ENCODE measurements at regions not wholly inside any gene's neighbourhood (a gene's known extent, or its start where the extent isn't known, plus 50 kb on each side); places are given as distances from the start of the nearest gene placed in this dataset.

DNA sequence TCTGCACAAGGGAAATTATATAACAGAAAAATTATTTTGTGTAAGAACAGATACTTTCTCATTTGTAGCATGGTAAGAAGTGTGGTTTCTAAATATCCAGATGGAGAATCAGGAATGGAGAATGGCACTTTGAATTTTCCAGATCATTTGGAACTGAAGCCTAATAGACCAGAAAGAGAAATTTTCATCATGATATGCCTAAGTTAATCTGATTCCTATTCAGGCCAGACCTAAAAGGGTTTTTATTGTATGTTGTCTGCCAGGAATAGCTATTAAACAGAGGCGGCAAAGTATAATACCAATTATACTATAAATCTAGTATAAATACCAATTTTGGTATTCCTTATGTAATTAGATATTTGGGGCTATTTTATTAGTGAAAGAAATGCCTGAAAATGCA, 382.7 kb upstream of the FAR2 start:
- Histone ChIP-seq H4K8ac (ENCODE audit: low read depth, low read length) (no peak overlapping the region), H2BK5ac (ENCODE audit: low read length) (no peak overlapping the region), H3K79me2 (ENCODE audit: control insufficient read depth, insufficient read depth, low read length) (no peaks in the 10 kb centered on the region), H3K27ac (ENCODE audit: low read depth, low read length) (no peak overlapping the region), H3K4me3 (ENCODE audit: low read length) (no peak overlapping the region), H3K23ac (ENCODE audit: low read length) (no peak overlapping the region), H3K36me3 (ENCODE audit: control insufficient read depth, insufficient read depth, low read length) (no peaks in the 10 kb centered on the region), H3K18ac (ENCODE audit: low read length) (no peak overlapping the region), H3K56ac (ENCODE audit: low read length) (no peak overlapping the region), H2AK5ac (ENCODE audit: low read length) (no peak overlapping the region), H2BK120ac (ENCODE audit: low read depth, low read length) (no peak overlapping the region), H3K9ac (ENCODE audit: low read length) (no peak overlapping the region), H3K4me1 (ENCODE audit: control insufficient read depth, low read depth, low read length) (no peaks in the 10 kb centered on the region), H3K4ac (ENCODE audit: low read depth, low read length) (no peak overlapping the region), H2BK15ac (replicated peaks; ENCODE audit: low read depth) (no peak overlapping the region), H3K4me2 (ENCODE audit: low read length) (no peak overlapping the region), H3K79me1 (ENCODE audit: low read length) (no peaks in the 10 kb centered on the region), H3K27me3 (ENCODE audit: insufficient read depth, low read length, poor library complexity) (no peaks in the 10 kb centered on the region), H4K5ac (ENCODE audit: low read length) (no peak overlapping the region)
- DNase-seq, result no peak
- WGBS (ENCODE audit: extremely low coverage, insufficient coverage, low lambda C conversion rate), result no CpG with 5 or more reads among the region's 1 CpG

DNA sequence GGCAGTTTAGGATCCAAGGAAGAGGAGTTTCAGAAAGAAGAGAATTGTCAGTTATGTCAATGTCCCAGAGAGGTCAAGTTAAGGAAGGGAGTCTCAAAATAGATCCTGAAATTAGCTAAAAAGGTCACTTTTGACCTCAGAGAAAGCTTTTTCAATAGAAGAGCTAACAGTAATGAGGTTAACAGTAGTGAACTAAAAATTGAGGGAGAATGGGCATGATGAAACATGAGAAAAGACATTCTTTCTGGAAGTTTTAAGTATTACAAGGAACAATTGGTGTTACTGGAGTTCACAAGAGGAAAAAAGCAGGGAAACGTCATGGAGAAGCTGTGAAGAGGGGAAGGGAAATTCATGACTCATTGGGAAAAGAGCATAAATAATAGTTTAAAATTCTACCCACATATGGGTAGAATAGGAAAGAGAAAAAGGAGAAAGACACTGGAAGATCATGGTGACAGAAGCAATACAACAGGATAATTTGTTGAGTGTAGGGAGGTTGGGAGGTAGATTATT, 381.2 kb upstream of the FAR2 start:
- no peak overlapping the region for H4K8ac ChIP-seq (ENCODE audit: low read depth, low read length)
- no peaks in the 10 kb centered on the region for H3K36me3 ChIP-seq (ENCODE audit: control insufficient read depth, insufficient read depth, low read length)
- no CpG with 5 or more reads among the region's 1 CpG for WGBS (ENCODE audit: extremely low coverage, insufficient coverage, low lambda C conversion rate)
- H3K27ac ChIP-seq (ENCODE audit: low read depth, low read length), result no peak overlapping the region
- no peak for DNase-seq
- H3K18ac ChIP-seq (ENCODE audit: low read length), result no peak overlapping the region
- H2BK5ac ChIP-seq (ENCODE audit: low read length), result no peak overlapping the region
- no peak overlapping the region for H3K4me2 ChIP-seq (ENCODE audit: low read length)
- no peak overlapping the region for H2AK5ac ChIP-seq (ENCODE audit: low read length)
- no peak overlapping the region for H3K9ac ChIP-seq (ENCODE audit: low read length)
- H3K56ac ChIP-seq (ENCODE audit: low read length), result no peak overlapping the region
- H3K4ac ChIP-seq (ENCODE audit: low read depth, low read length), result no peak overlapping the region
- no peak overlapping the region for H3K23ac ChIP-seq (ENCODE audit: low read length)
- H3K4me3 ChIP-seq (ENCODE audit: low read length), result no peak overlapping the region
- no peak overlapping the region for H2BK120ac ChIP-seq (ENCODE audit: low read depth, low read length)
- no peaks in the 10 kb centered on the region for H3K4me1 ChIP-seq (ENCODE audit: control insufficient read depth, low read depth, low read length)
- H3K27me3 ChIP-seq (ENCODE audit: insufficient read depth, low read length, poor library complexity), result no peaks in the 10 kb centered on the region
- H2BK15ac ChIP-seq (replicated peaks; ENCODE audit: low read depth), result no peak overlapping the region
- no peaks in the 10 kb centered on the region for H3K79me2 ChIP-seq (ENCODE audit: control insufficient read depth, insufficient read depth, low read length)
- H3K79me1 ChIP-seq (ENCODE audit: low read length), result no peaks in the 10 kb centered on the region
- no peak overlapping the region for H4K5ac ChIP-seq (ENCODE audit: low read length)

DNA sequence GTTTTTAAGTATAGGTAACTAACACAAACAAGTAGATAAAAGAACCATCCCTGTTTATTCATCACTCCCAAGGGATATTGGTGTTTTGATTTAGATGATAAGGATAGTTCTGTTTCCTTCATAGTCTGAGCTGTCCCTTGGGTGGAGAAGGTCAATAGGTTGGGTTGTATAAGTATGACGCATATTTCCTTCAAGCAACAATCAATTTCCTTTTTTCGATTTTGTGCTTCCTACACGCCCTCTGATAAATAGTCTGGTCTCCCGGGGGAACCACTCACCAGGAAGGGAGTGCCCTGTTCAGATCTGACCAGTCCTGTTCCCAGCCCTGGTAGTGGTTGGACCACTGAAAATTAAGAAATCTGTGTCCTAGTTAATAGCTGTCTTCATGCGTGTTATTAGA, 378.8 kb upstream of the FAR2 start:
- Histone ChIP-seq H2BK15ac (replicated peaks; ENCODE audit: low read depth) (no peak overlapping the region), H3K56ac (ENCODE audit: low read length) (no peak overlapping the region), H2AK5ac (ENCODE audit: low read length) (no peak overlapping the region), H3K79me1 (ENCODE audit: low read length) (no peaks in the 10 kb centered on the region), H4K8ac (ENCODE audit: low read depth, low read length) (no peak overlapping the region), H3K4me1 (ENCODE audit: control insufficient read depth, low read depth, low read length) (no peaks in the 10 kb centered on the region), H3K4me2 (ENCODE audit: low read length) (no peak overlapping the region), H3K9ac (ENCODE audit: low read length) (no peak overlapping the region), H3K36me3 (ENCODE audit: control insufficient read depth, insufficient read depth, low read length) (no peaks in the 10 kb centered on the region), H3K27me3 (ENCODE audit: insufficient read depth, low read length, poor library complexity) (no peaks in the 10 kb centered on the region), H3K27ac (ENCODE audit: low read depth, low read length) (no peak overlapping the region), H4K5ac (ENCODE audit: low read length) (no peak overlapping the region), H3K4ac (ENCODE audit: low read depth, low read length) (no peak overlapping the region), H2BK120ac (ENCODE audit: low read depth, low read length) (no peak overlapping the region), H3K4me3 (ENCODE audit: low read length) (no peak overlapping the region), H3K23ac (ENCODE audit: low read length) (no peak overlapping the region), H3K18ac (ENCODE audit: low read length) (no peak overlapping the region), H2BK5ac (ENCODE audit: low read length) (no peak overlapping the region), H3K79me2 (ENCODE audit: control insufficient read depth, insufficient read depth, low read length) (no peaks in the 10 kb centered on the region)
- no CpG with 5 or more reads among the region's 5 CpGs for WGBS (ENCODE audit: extremely low coverage, insufficient coverage, low lambda C conversion rate)
- DNase-seq, result no peak

GRCh38 chr12:28771968-28772367, 377.1 kb upstream of the FAR2 start:
- WGBS (ENCODE audit: extremely low coverage, insufficient coverage, low lambda C conversion rate), result no CpG with 5 or more reads among the region's 4 CpGs
- Histone ChIP-seq H3K23ac (ENCODE audit: low read length) (no peak overlapping the region), H3K9ac (ENCODE audit: low read length) (no peak overlapping the region), H3K18ac (ENCODE audit: low read length) (no peak overlapping the region), H3K27me3 (ENCODE audit: insufficient read depth, low read length, poor library complexity) (no peaks in the 10 kb centered on the region), H3K79me1 (ENCODE audit: low read length) (no peaks in the 10 kb centered on the region), H3K27ac (ENCODE audit: low read depth, low read length) (no peak overlapping the region), H3K4me3 (ENCODE audit: low read length) (no peak overlapping the region), H4K5ac (ENCODE audit: low read length) (no peak overlapping the region), H3K4ac (ENCODE audit: low read depth, low read length) (no peak overlapping the region), H4K8ac (ENCODE audit: low read depth, low read length) (no peak overlapping the region), H3K4me2 (ENCODE audit: low read length) (no peak overlapping the region), H3K56ac (ENCODE audit: low read length) (no peak overlapping the region), H2AK5ac (ENCODE audit: low read length) (no peak overlapping the region), H2BK15ac (replicated peaks; ENCODE audit: low read depth) (no peak overlapping the region), H2BK5ac (ENCODE audit: low read length) (no peak overlapping the region), H3K4me1 (ENCODE audit: control insufficient read depth, low read depth, low read length) (no peaks in the 10 kb centered on the region), H2BK120ac (ENCODE audit: low read depth, low read length) (no peak overlapping the region), H3K79me2 (ENCODE audit: control insufficient read depth, insufficient read depth, low read length) (no peaks in the 10 kb centered on the region), H3K36me3 (ENCODE audit: control insufficient read depth, insufficient read depth, low read length) (no peaks in the 10 kb centered on the region)
- no peak for DNase-seq

GRCh38 chr12:28775556-28775955, 373.5 kb upstream of the FAR2 start:
- Histone ChIP-seq H4K8ac (ENCODE audit: low read depth, low read length) (no peak overlapping the region), H4K5ac (ENCODE audit: low read length) (no peak overlapping the region), H3K4me1 (ENCODE audit: control insufficient read depth, low read depth, low read length) (no peaks in the 10 kb centered on the region), H3K27me3 (ENCODE audit: insufficient read depth, low read length, poor library complexity) (no peaks in the 10 kb centered on the region), H3K18ac (ENCODE audit: low read length) (no peak overlapping the region), H2BK120ac (ENCODE audit: low read depth, low read length) (no peak overlapping the region), H3K79me1 (ENCODE audit: low read length) (no peaks in the 10 kb centered on the region), H2AK5ac (ENCODE audit: low read length) (no peak overlapping the region), H3K23ac (ENCODE audit: low read length) (no peak overlapping the region), H3K56ac (ENCODE audit: low read length) (no peak overlapping the region), H3K36me3 (ENCODE audit: control insufficient read depth, insufficient read depth, low read length) (no peaks in the 10 kb centered on the region), H3K4me3 (ENCODE audit: low read length) (no peak overlapping the region), H2BK5ac (ENCODE audit: low read length) (no peak overlapping the region), H3K4ac (ENCODE audit: low read depth, low read length) (no peak overlapping the region), H3K79me2 (ENCODE audit: control insufficient read depth, insufficient read depth, low read length) (no peaks in the 10 kb centered on the region), H3K4me2 (ENCODE audit: low read length) (no peak overlapping the region), H3K9ac (ENCODE audit: low read length) (no peak overlapping the region), H2BK15ac (replicated peaks; ENCODE audit: low read depth) (no peak overlapping the region), H3K27ac (ENCODE audit: low read depth, low read length) (no peak overlapping the region)
- no peak for DNase-seq
- WGBS (ENCODE audit: extremely low coverage, insufficient coverage, low lambda C conversion rate), result no CpG with 5 or more reads among the region's 4 CpGs

DNA sequence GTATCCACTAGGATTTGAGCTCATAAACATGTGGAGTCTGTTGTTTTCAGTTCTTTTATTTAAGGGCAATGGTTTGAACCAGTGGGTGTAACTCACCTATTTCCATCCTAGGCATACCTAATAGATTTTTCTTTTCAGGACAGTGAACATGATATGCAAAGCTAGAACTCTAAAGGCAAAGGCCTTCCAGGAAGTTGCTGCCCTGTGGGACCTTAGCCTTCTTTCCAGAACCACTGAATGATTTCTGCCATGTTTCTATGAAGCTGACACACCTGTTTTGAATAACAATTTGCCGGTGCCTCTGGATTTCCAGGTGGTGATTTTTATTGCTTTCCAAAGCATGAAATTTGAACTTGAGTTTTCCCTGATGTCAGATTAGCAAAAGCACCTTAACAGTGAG, 372.9 kb upstream of the FAR2 start:
- no peak for DNase-seq
- H4K8ac ChIP-seq (ENCODE audit: low read depth, low read length), result no peak overlapping the region
- no peak overlapping the region for H3K56ac ChIP-seq (ENCODE audit: low read length)
- H3K79me1 ChIP-seq (ENCODE audit: low read length), result no peaks in the 10 kb centered on the region
- no peak overlapping the region for H3K9ac ChIP-seq (ENCODE audit: low read length)
- no peak overlapping the region for H4K5ac ChIP-seq (ENCODE audit: low read length)
- H2BK5ac ChIP-seq (ENCODE audit: low read length), result no peak overlapping the region
- H3K36me3 ChIP-seq (ENCODE audit: control insufficient read depth, insufficient read depth, low read length), result no peaks in the 10 kb centered on the region
- no peak overlapping the region for H3K4ac ChIP-seq (ENCODE audit: low read depth, low read length)
- H3K4me3 ChIP-seq (ENCODE audit: low read length), result no peak overlapping the region
- H3K27me3 ChIP-seq (ENCODE audit: insufficient read depth, low read length, poor library complexity), result no peaks in the 10 kb centered on the region
- H3K79me2 ChIP-seq (ENCODE audit: control insufficient read depth, insufficient read depth, low read length), result no peaks in the 10 kb centered on the region
- WGBS (ENCODE audit: extremely low coverage, insufficient coverage, low lambda C conversion rate), result no CpG with 5 or more reads among the region's 1 CpG
- H2BK15ac ChIP-seq (replicated peaks; ENCODE audit: low read depth), result no peak overlapping the region
- H3K23ac ChIP-seq (ENCODE audit: low read length), result no peak overlapping the region
- H3K4me2 ChIP-seq (ENCODE audit: low read length), result no peak overlapping the region
- no peak overlapping the region for H3K18ac ChIP-seq (ENCODE audit: low read length)
- no peak overlapping the region for H3K27ac ChIP-seq (ENCODE audit: low read depth, low read length)
- H2BK120ac ChIP-seq (ENCODE audit: low read depth, low read length), result no peak overlapping the region
- H3K4me1 ChIP-seq (ENCODE audit: control insufficient read depth, low read depth, low read length), result no peaks in the 10 kb centered on the region
- no peak overlapping the region for H2AK5ac ChIP-seq (ENCODE audit: low read length)
